Brain microvascular endothelial cell (primary cell): ENCODE measurements at regions not wholly inside any gene's neighbourhood (a gene's known extent, or its start where the extent isn't known, plus 50 kb on each side); places are given as distances from the start of the nearest gene placed in this dataset.

Experiments used
- DNase-seq: peaks from one replicate; pipeline ENCODE4 v3.0.0-alpha.2; 2020
- H3K27ac ChIP-seq: fragments of 250-450 bp; sonication (Bioruptor Pico); 2 replicates; pipeline ENCODE4 v1.5.1; 2020; ENCODE audit warnings: mild to moderate bottlenecking, moderate library complexity
- H3K27me3 ChIP-seq: fragments of 250-450 bp; sonication (Bioruptor Pico); replicated peaks from 2 replicates; pipeline ENCODE4 v1.5.1; 2020; ENCODE audit warnings: mild to moderate bottlenecking
- H3K36me3 ChIP-seq: fragments of 250-450 bp; sonication (Bioruptor Pico); replicated peaks from 2 replicates; pipeline ENCODE4 v1.5.1; 2020; ENCODE audit warnings: mild to moderate bottlenecking
- H3K4me3 ChIP-seq: 2 replicates; pipeline ENCODE4 v1.5.1; 2011; ENCODE audit warnings: low read depth, mild to moderate bottlenecking, control low read depth, low read length, moderate library complexity
- in situ Hi-C: cut with HindIII; loops from 2 replicates; pipeline ENCODE4 v1.10.0; 2017; ENCODE audit warnings: low sequenced_read_pairs, low pct_ligation_motif_present
- TF ChIP-seq, protein P1 (sequence below): IDR thresholded peaks from 2 replicates; pipeline ENCODE4 v1.5.1; 2011; ENCODE audit warnings: low read depth, mild to moderate bottlenecking, moderate library complexity, low read length, control low read depth, inconsistent platforms; ENCODE audit errors: missing control alignments

GRCh38 chr6:106770663-106771062 lies 141.3 kb downstream of the QRSL1 start:
- TF ChIP-seq, protein P1, sequence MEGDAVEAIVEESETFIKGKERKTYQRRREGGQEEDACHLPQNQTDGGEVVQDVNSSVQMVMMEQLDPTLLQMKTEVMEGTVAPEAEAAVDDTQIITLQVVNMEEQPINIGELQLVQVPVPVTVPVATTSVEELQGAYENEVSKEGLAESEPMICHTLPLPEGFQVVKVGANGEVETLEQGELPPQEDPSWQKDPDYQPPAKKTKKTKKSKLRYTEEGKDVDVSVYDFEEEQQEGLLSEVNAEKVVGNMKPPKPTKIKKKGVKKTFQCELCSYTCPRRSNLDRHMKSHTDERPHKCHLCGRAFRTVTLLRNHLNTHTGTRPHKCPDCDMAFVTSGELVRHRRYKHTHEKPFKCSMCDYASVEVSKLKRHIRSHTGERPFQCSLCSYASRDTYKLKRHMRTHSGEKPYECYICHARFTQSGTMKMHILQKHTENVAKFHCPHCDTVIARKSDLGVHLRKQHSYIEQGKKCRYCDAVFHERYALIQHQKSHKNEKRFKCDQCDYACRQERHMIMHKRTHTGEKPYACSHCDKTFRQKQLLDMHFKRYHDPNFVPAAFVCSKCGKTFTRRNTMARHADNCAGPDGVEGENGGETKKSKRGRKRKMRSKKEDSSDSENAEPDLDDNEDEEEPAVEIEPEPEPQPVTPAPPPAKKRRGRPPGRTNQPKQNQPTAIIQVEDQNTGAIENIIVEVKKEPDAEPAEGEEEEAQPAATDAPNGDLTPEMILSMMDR = no peak
- Histone ChIP-seq H3K36me3 (no peaks in the 10 kb centered on the region), H3K27me3 (no peaks in the 10 kb centered on the region), H3K4me3 (no peak overlapping the region), H3K27ac (no peak overlapping the region)
- in situ Hi-C loops = no loop called here
- no peak for DNase-seq

GRCh38 chr6:106770081-106770480 lies 140.7 kb downstream of the QRSL1 start:
- Histone ChIP-seq H3K36me3 (no peaks in the 10 kb centered on the region), H3K4me3 (no peak overlapping the region), H3K27me3 (no peaks in the 10 kb centered on the region), H3K27ac (no peak overlapping the region)
- in situ Hi-C loops = no loop called here
- DNase-seq = no peak
- TF ChIP-seq, protein P1 = no peak

DNA sequence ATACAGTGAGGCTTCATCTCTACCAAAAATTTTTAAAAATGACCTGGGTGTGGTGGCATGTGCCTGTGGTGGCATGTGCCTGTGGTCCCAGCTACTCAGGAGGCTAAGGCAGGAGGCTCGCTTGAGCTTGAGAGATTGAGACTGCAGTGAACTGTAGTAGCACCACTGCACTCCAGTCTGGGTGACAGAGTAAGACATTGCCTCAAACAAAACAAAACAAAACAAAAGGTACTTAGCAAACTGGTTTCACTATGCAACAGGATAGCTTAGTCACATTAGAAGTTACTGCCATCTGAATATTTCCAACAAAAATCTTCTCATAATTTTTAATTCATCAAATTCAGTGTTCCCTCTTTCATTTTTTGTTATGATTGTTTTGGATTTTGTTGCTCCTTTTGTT lies 137.9 kb downstream of the QRSL1 start:
- in situ Hi-C loops = no loop called here
- Histone ChIP-seq H3K27me3 (no peaks in the 10 kb centered on the region), H3K36me3 (no peaks in the 10 kb centered on the region), H3K27ac (no peak overlapping the region), H3K4me3 (no peak overlapping the region)
- TF ChIP-seq, protein P1 = no peak
- DNase-seq = no peak

DNA sequence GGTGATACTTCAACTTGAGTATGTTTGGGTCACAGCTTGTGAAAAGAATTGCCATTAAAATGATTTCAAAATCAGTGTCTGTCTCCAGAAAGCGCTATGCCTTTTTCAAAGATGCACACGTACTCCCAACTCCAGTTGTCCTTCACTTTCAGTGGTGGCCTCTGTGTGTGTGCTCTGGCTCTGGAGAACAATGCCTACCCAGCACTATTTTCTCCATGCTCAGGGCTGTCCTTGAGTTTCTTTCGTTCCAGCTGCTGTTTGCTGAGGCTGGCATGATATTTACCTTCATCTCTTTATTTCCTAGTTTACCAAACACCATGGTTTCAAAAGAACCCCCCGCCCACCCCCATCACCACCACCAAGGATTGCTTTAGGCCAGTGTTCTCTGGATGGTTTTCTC lies 136.8 kb downstream of the QRSL1 start:
- no peak for DNase-seq
- TF ChIP-seq, protein P1 = no peak
- Histone ChIP-seq H3K4me3 (no peak overlapping the region), H3K27ac (no peak overlapping the region), H3K36me3 (no peaks in the 10 kb centered on the region), H3K27me3 (no peaks in the 10 kb centered on the region)
- in situ Hi-C loops = no loop called here

- no peak for DNase-seq
- no peak overlapping the region for H3K27ac ChIP-seq
- in situ Hi-C loops = no loop called here
- TF ChIP-seq, protein P1 = no peak
- no peak overlapping the region for H3K4me3 ChIP-seq
- no peaks in the 10 kb centered on the region for H3K27me3 ChIP-seq
- no peaks in the 10 kb centered on the region for H3K36me3 ChIP-seq
These were observed 136.1 kb downstream of the QRSL1 start for GRCh38 chr6:106765496-106765895.

GRCh38 chr6:106764353-106764980 lies 135.1 kb downstream of the QRSL1 start:
- Histone ChIP-seq H3K27me3 (no peaks in the 10 kb centered on the region), H3K4me3 (no peak overlapping the region), H3K27ac (no peak overlapping the region), H3K36me3 (no peaks in the 10 kb centered on the region)
- in situ Hi-C loops = no loop called here
- TF ChIP-seq, protein P1 = no peak
- DNase-seq = no peak
